Stomach (tissue), 8 donors: ENCODE measurements at regions not wholly inside any gene's neighbourhood (a gene's known extent, or its start where the extent isn't known, plus 50 kb on each side); places are given as distances from the start of the nearest gene placed in this dataset.

Experiments used
- DNase-seq, 2 donors: peaks; one replicate each; pipeline versions ENCODE4 v3.0.0 to v3.0.0-alpha.2; 2013 to 2019
- H3K27ac ChIP-seq, 5 donors: fragments of 200-600 bp in 4 of 5; sonication (generic) in 4 of 5; one replicate each; pipeline ENCODE4 v1.5.1; 2013 to 2019; ENCODE audit warnings: mild to moderate bottlenecking in 1 of 5, moderate library complexity in 1 of 5
- H3K27me3 ChIP-seq, 3 donors: fragments of 200-600 bp; sonication (generic); one replicate each; pipeline ENCODE4 v1.5.1; 2017 to 2019; ENCODE audit warnings: mixed run types in 1 of 3
- H3K36me3 ChIP-seq, 4 donors: fragments of 200-600 bp; sonication (generic); 1 replicate in 3 of 4; 2 replicates in 1 of 4; pipeline ENCODE4 v1.5.1; 2016 to 2019
- H3K4me1 ChIP-seq, 4 donors: fragments of 200-600 bp; sonication (generic); one replicate each; pipeline ENCODE4 v1.5.1; 2016 to 2019
- H3K4me3 ChIP-seq, 4 donors: fragments of 200-600 bp; sonication (generic) in 3 of 4; one replicate each; pipeline ENCODE4 v1.5.1; 2016 to 2019; ENCODE audit warnings: mild to moderate bottlenecking in 1 of 4
- H3K9me3 ChIP-seq, 4 donors: fragments of 200-600 bp; sonication (generic); one replicate each; pipeline ENCODE4 v1.5.1; 2016 to 2019
- CTCF ChIP-seq, 7 experiments: fragments of 450-650 bp in 4 of 7; fragments of 200-600 bp in 3 of 7; sonication (generic) in 3 of 7; IDR thresholded peaks; one replicate each; pipeline ENCODE4 v1.5.1; 2016 to 2019; ENCODE audit warnings: antibody characterized with exemption in 7 of 7, control low read depth in 2 of 7, mild to moderate bottlenecking in 1 of 7
- EP300 ChIP-seq: sonication (generic); formaldehyde crosslinking; IDR thresholded peaks from one replicate; pipeline ENCODE4 v1.6.1; 2017; ENCODE audit warnings: antibody characterized with exemption
- POLR2A ChIP-seq, 4 donors: fragments of 450-650 bp; IDR thresholded peaks; one replicate each; pipeline ENCODE4 v1.6.1; 2016; ENCODE audit warnings: antibody characterized with exemption in 4 of 4, control low read depth in 2 of 4, mild to moderate bottlenecking in 1 of 4, moderate library complexity in 1 of 4
- POLR2AphosphoS5 ChIP-seq, 3 donors: sonication (generic); formaldehyde crosslinking; IDR thresholded peaks; one replicate each; pipeline ENCODE4 v1.6.1; 2016; ENCODE audit warnings: antibody characterized with exemption in 3 of 3
- WGBS, 5 donors: extraction: QIAGEN DNeasy Blood & Tissue Kit in 3 of 5; methylation state at CpG; one replicate each; pipeline versions ENCODE4 v1.1.5 to v1.1.7; 2013 to 2018; 5-methylcytosine and 5-hydroxymethylcytosine counted together
- intact Hi-C: fragments of 100-400 bp; cut with DNase I; formaldehyde crosslinking; loops from one replicate; pipeline ENCODE4 v1.15.1; 2023; ENCODE audit warnings: low total_unique reads
- donor health status: healthy with polysubstance abuse.
- donor health status: Bipolar disorder and iron deficiency.
- donor health status: healthy.

- WGBS, 5 donors = 24 to 55% (median 43%) methylated on average over 2 of the region's 2 CpGs
- intact Hi-C loops = no loop called here
- DNase-seq = no peak
- Histone ChIP-seq H3K36me3 (no peaks in the 10 kb centered on the region), H3K27me3 (no peaks in the 10 kb centered on the region), H3K4me1 (no peaks in the 10 kb centered on the region), H3K27ac (no peak overlapping the region), H3K4me3 (no peak overlapping the region), H3K9me3 (peaks cover 0 to 83% (median 53%) of the 10 kb centered on the region in 4 donors)
- TF ChIP-seq POLR2AphosphoS5 (IDR thresholded peaks at IDR 0.05) (no peak), EP300 (no peak), CTCF (IDR thresholded peaks at IDR 0.05) (no peak), POLR2A (IDR thresholded peaks at IDR 0.05) (no peak)
Measured at GRCh38 chr7:57375783-57376182, 74.2 kb upstream of the ZNF716 start.

GRCh38 chr7:57381581-57381980, 68.4 kb upstream of the ZNF716 start:
- H3K4me1 ChIP-seq = no peaks in the 10 kb centered on the region
- no peak overlapping the region for H3K4me3 ChIP-seq
- no peaks in the 10 kb centered on the region for H3K27me3 ChIP-seq
- TF ChIP-seq POLR2AphosphoS5 (IDR thresholded peaks at IDR 0.05) (no peak), POLR2A (IDR thresholded peaks at IDR 0.05) (no peak), CTCF (IDR thresholded peaks at IDR 0.05) (no peak), EP300 (no peak)
- no peaks in the 10 kb centered on the region for H3K36me3 ChIP-seq
- intact Hi-C loops = no loop called here
- H3K9me3 ChIP-seq = peaks cover 0 to 90% (median 62%) of the 10 kb centered on the region in 4 donors
- 83 to 100% (median 85%) methylated on average over 2 to 3 of the region's 3 CpGs for WGBS, 5 donors
- no peak overlapping the region for H3K27ac ChIP-seq
- no peak for DNase-seq

GRCh38 chr7:57384380-57384779, 65.6 kb upstream of the ZNF716 start:
- 81 to 84% (median 82%) methylated on average over 8 to 9 of the region's 9 CpGs for WGBS, 5 donors
- Histone ChIP-seq H3K4me3 (no peak overlapping the region), H3K4me1 (no peaks in the 10 kb centered on the region), H3K9me3 (peaks cover 3 to 91% (median 62%) of the 10 kb centered on the region in 4 donors), H3K27ac (no peak overlapping the region), H3K27me3 (no peaks in the 10 kb centered on the region), H3K36me3 (no peaks in the 10 kb centered on the region)
- DNase-seq = no peak
- TF ChIP-seq EP300 = no peak
- TF ChIP-seq POLR2A (IDR thresholded peaks at IDR 0.05) = no peak
- TF ChIP-seq POLR2AphosphoS5 (IDR thresholded peaks at IDR 0.05) = no peak
- no peak for TF ChIP-seq CTCF (IDR thresholded peaks at IDR 0.05)
- intact Hi-C loops = no loop called here

DNA sequence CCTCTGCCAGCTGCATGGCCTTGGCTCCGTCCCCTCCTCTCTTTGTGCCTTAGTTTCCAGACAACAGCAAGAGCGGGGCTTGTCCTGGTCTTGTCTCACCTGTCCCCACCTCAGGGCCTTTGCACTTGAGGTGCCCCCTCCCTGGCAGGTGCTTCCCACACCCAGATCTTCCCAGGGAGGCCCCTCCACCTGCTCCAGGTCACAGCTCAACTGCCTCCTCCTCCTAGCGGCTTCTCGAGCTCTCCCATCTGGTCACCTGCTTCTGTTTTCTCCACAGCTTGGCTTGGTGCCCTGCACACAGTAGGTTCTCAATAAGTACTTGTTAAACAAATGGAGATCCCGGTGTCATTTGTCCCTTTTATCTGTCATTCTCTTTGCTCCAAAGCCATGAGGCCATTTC, 64.3 kb upstream of the ZNF716 start:
- no peak for TF ChIP-seq POLR2A (IDR thresholded peaks at IDR 0.05)
- TF ChIP-seq POLR2AphosphoS5 (IDR thresholded peaks at IDR 0.05) = no peak
- TF ChIP-seq CTCF (IDR thresholded peaks at IDR 0.05) = no peak
- TF ChIP-seq EP300 = no peak
- Histone ChIP-seq H3K27ac (no peak overlapping the region), H3K9me3 (peaks cover 3 to 92% (median 61%) of the 10 kb centered on the region in 4 donors), H3K36me3 (no peaks in the 10 kb centered on the region), H3K4me3 (no peak overlapping the region), H3K4me1 (no peaks in the 10 kb centered on the region), H3K27me3 (no peaks in the 10 kb centered on the region)
- 80 to 88% (median 84%) methylated on average over 5 of the region's 5 CpGs for WGBS, 5 donors
- intact Hi-C loops = no loop called here
- DNase-seq = no peak
